ENCODE measurements at regions not wholly inside any gene's neighbourhood (a gene's known extent, or its start where the extent isn't known, plus 50 kb on each side); places are given as distances from the start of the nearest gene placed in this dataset.

DNA sequence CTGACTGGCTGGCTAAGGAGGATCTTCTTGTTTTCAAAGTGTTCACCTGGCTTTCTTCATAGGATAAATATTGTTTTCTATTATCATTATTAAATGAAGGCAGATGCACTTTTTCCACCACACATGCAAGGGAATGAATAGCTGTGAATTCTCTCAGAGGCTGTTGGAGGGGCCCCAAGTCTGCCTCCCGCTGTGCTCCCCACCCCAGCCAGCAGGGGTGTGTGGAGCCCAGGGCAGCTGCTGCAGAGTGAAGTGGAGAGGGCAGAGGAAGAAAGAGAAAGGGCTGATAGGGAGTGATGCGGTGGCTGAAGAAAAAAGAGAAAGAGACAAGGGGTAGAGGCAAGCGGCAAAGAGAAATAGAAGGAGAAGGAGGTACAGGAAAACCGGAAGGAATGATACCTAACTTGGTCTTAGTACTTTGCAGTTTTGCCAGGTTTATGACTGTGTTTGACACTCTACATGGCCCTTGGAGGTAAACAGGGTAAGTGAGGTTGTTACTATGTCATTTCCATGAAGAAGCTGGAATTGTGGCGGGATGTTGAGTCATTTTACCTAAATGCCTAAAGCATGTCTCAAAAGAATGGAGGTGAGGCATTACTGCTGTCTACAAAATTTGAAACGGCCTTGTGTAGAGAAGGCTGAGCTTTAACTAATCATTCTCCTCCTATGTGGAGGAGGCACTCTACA is 145.7 kb upstream of the B3GAT1 start:
- DNase-seq (ENCODE audit: low spot score) = no peak
- H3K9me3 Mint-ChIP-seq = no peaks in the 10 kb centered on the region

DNA sequence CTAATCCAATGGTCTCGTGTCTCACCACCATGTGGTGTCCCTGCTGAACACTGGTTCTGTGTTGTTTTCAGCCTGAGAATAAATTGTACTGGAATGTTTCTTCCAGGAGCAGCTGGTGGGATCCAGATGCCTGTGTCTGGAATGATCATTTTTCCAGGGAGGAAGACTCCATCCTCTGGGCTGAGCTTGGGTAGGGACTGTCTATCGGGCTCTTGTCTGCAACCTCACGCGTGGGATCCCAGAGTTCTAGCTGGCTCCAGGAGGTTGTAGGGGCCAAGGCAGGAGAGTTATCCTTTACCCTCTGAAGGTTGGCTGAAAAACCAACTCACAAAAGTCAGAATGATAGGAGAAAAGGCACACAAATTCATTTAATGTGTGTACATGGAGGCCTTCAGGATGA is 144.1 kb upstream of the B3GAT1 start:
- H3K27ac Mint-ChIP-seq = no peak overlapping the region
- intact Hi-C loops (cut with micrococcal nuclease) = no loop called here
- H3K4me3 Mint-ChIP-seq = no peak overlapping the region
- no peaks in the 10 kb centered on the region for H3K9me3 Mint-ChIP-seq
- H3K36me3 Mint-ChIP-seq (ENCODE audit: low read depth) = no peaks in the 10 kb centered on the region
- DNase-seq (ENCODE audit: low spot score) = no peak
- H3K4me1 Mint-ChIP-seq (ENCODE audit: low read depth) = no peaks in the 10 kb centered on the region
- peaks cover 9% of the 10 kb centered on the region for H3K27me3 Mint-ChIP-seq (ENCODE audit: insufficient read depth)

More for the DNA sequence above, 145.7 kb upstream of the B3GAT1 start:
- Mint-ChIP-seq H3K27ac (no peak overlapping the region), H3K4me1 (ENCODE audit: low read depth) (no peaks in the 10 kb centered on the region), H3K4me3 (no peak overlapping the region), H3K36me3 (ENCODE audit: low read depth) (no peaks in the 10 kb centered on the region), H3K27me3 (ENCODE audit: insufficient read depth) (peaks cover 6% of the 10 kb centered on the region)
- intact Hi-C loops (cut with micrococcal nuclease) = no loop called here

DNA sequence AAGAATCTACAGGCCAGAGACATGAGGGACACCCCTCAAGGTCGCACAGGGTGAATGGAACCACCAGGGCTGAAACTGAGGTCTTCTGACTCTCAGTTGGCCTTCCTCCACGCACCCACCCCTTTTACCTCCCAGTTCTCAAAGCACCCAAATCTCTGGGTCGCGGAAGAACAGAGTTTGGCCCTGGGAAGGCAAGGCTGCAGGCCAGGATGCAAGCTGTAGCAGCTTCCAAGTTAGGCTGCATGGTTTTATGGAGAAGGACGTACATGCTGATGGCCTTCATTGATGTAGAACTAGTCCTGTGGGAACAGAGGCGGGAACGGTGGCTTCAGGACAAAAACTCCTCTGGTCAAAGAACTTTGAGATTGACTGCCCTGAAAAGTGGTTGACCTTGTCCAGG is 143.5 kb upstream of the B3GAT1 start:
- Mint-ChIP-seq H3K27me3 (ENCODE audit: insufficient read depth) (peaks cover 12% of the 10 kb centered on the region), H3K9me3 (no peaks in the 10 kb centered on the region), H3K36me3 (ENCODE audit: low read depth) (no peaks in the 10 kb centered on the region), H3K4me1 (ENCODE audit: low read depth) (no peaks in the 10 kb centered on the region), H3K27ac (no peak overlapping the region), H3K4me3 (no peak overlapping the region)
- intact Hi-C loops (cut with micrococcal nuclease) = no loop called here
- DNase-seq (ENCODE audit: low spot score) = no peak

DNA sequence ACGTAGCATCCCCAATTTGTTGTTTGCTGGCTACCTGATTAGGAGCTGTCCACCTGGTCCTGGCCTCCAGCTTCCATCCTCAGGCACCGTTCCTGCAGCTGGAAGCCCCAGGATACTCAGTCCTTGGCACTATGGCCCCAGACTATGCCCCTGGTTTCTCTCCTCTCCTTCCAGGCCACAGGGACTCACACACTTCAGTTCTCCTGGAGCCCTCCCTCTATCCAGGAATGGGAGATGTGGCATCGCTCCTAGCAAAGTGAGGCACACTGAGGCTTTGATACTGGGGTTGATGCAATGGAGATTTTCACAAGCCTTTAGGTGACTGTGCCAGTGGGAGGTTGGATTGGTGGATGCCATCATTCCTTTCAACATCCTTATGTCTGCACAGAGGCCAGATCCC is 142.8 kb upstream of the B3GAT1 start:
- Mint-ChIP-seq H3K36me3 (ENCODE audit: low read depth) (no peaks in the 10 kb centered on the region), H3K4me1 (ENCODE audit: low read depth) (no peaks in the 10 kb centered on the region), H3K4me3 (no peak overlapping the region), H3K27me3 (ENCODE audit: insufficient read depth) (peaks cover 12% of the 10 kb centered on the region), H3K9me3 (no peaks in the 10 kb centered on the region), H3K27ac (no peak overlapping the region)
- no peak for DNase-seq (ENCODE audit: low spot score)
- intact Hi-C loops (cut with micrococcal nuclease) = no loop called here

DNA sequence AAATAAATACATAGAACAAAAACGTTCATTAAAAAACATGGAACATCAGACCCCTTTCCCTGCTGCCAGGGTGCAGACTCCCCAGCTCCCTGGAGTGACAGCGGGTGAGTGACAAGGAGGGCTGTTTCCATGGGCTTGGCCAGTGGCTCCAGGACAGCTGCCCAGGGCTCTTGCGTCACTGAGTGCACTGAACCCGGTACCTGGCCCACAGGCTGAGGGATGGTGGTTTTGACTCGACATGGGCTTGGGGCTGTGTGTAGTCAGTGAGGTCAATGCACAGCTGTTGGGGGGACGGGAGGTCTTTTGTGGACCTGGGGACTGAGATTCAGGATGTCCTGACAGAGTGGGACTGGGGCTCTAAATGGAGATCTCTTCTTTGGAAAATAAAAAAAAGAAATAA is 142.1 kb upstream of the B3GAT1 start:
- Mint-ChIP-seq H3K4me1 (ENCODE audit: low read depth) (no peaks in the 10 kb centered on the region), H3K27ac (no peak overlapping the region), H3K9me3 (no peaks in the 10 kb centered on the region), H3K4me3 (no peak overlapping the region), H3K36me3 (ENCODE audit: low read depth) (no peaks in the 10 kb centered on the region), H3K27me3 (ENCODE audit: insufficient read depth) (peaks cover 12% of the 10 kb centered on the region)
- intact Hi-C loops (cut with micrococcal nuclease) = no loop called here
- no peak for DNase-seq (ENCODE audit: low spot score)

DNA sequence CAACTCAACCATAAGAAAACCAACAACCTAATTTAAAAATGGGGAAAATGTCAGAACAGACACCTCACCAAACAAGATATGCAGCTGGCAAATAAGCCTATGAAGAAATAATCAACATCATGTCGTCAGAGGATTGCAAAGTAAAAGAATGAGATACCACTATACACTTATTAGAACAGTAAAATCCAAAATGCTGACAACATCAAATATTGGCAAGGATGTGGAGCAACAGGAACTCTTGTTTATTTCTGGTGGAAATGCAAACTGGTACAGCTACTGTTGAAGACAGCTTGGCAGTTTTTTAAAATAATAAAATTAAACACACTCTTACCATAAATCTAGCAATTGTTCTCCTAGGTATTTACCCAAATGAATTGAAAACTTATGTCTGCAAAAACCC is 140.7 kb upstream of the B3GAT1 start:
- Mint-ChIP-seq H3K9me3 (no peaks in the 10 kb centered on the region), H3K27ac (no peak overlapping the region), H3K4me3 (no peak overlapping the region), H3K27me3 (ENCODE audit: insufficient read depth) (peaks cover 16% of the 10 kb centered on the region), H3K4me1 (ENCODE audit: low read depth) (no peaks in the 10 kb centered on the region), H3K36me3 (ENCODE audit: low read depth) (no peaks in the 10 kb centered on the region)
- intact Hi-C loops (cut with micrococcal nuclease) = no loop called here
- no peak for DNase-seq (ENCODE audit: low spot score)

DNA sequence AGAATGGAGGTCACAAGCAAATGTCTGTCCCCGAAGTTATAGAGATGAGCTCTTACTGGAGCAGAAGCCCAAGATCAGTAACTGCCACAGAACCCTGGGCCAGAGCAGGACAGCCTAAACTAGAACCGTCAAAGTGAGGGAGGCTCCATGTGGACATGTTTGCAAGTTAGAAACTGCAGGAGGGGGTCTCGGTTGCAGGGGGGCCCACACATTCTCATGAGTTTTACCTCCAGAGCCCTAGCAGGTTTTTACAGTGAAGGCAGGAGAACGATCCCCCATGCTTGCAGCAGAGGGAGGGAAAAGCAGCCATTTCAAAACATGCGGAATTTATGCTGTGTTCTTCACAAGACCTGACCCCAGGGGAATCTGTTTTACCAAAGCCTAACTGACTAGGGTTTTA is 133.5 kb upstream of the B3GAT1 start:
- peaks cover 10% of the 10 kb centered on the region for H3K27me3 Mint-ChIP-seq (ENCODE audit: insufficient read depth)
- no peak overlapping the region for H3K27ac Mint-ChIP-seq
- no peak for DNase-seq (ENCODE audit: low spot score)
- no peak overlapping the region for H3K4me3 Mint-ChIP-seq
- intact Hi-C loops (cut with micrococcal nuclease) = no loop called here
- no peaks in the 10 kb centered on the region for H3K4me1 Mint-ChIP-seq (ENCODE audit: low read depth)
- H3K36me3 Mint-ChIP-seq (ENCODE audit: low read depth) = no peaks in the 10 kb centered on the region
- H3K9me3 Mint-ChIP-seq = no peaks in the 10 kb centered on the region

DNA sequence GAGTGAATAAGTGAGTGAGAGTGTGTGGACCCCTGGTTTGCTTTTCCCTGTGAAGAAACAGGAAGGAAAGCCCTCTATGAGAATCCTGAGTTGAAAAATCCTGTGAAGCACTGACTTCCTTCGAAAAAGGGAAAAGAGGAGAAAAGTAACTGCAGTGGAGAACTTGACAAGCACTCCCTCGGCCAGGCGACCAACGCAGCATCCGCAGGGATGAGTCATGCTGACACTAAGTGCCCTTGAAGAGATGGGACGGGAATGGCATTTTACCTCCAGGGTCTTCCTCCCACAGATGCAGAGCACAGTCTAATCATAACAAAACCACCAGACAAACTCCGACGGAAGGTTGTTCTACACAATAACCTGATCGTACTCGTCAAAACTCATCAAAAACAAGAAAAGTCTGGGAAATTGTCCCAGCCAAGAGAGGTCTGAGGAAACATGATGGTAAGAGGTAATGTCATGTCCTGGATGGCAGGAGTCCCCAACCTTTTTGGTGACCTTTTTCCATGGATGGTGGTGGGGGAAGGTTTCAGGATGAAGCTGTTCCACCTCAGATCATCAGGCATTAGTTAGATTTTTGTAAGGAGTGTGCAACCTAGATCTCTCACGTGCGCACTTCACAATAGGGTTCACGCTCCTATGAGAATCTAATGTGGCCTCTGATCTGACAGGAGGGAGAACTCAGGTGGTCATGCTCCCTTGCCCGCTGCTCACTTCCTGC is 132.2 kb upstream of the B3GAT1 start:
- no peak for DNase-seq (ENCODE audit: low spot score)
- Mint-ChIP-seq H3K4me1 (ENCODE audit: low read depth) (no peaks in the 10 kb centered on the region), H3K27me3 (ENCODE audit: insufficient read depth) (peaks cover 10% of the 10 kb centered on the region), H3K9me3 (no peaks in the 10 kb centered on the region), H3K36me3 (ENCODE audit: low read depth) (no peaks in the 10 kb centered on the region), H3K4me3 (no peak overlapping the region), H3K27ac (no peak overlapping the region)
- intact Hi-C loops (cut with micrococcal nuclease) = no loop called here

DNA sequence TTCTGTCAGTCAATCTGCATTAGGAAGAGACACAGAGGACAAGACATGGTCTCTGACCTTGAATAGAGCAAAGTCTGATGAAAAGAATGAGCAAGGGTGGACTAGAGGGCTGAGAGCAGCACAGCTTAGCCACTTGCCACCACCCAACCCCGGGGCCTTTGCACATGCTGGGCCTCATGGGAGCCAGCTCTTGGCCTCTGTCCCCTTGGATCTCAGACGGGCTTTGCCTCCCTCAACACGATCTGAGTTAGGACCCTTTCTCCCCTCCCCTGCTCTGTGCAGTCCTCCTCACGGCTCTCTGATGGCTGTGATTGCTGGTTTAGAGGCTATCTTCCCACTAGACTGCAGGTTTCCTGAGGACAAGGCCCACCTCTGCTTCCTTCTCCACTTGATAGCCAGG is 131.6 kb upstream of the B3GAT1 start:
- no peak overlapping the region for H3K27ac Mint-ChIP-seq
- no peaks in the 10 kb centered on the region for H3K36me3 Mint-ChIP-seq (ENCODE audit: low read depth)
- no peak overlapping the region for H3K4me3 Mint-ChIP-seq
- intact Hi-C loops (cut with micrococcal nuclease) = no loop called here
- no peaks in the 10 kb centered on the region for H3K9me3 Mint-ChIP-seq
- H3K4me1 Mint-ChIP-seq (ENCODE audit: low read depth) = no peaks in the 10 kb centered on the region
- peaks cover 10% of the 10 kb centered on the region for H3K27me3 Mint-ChIP-seq (ENCODE audit: insufficient read depth)
- no peak for DNase-seq (ENCODE audit: low spot score)

DNA sequence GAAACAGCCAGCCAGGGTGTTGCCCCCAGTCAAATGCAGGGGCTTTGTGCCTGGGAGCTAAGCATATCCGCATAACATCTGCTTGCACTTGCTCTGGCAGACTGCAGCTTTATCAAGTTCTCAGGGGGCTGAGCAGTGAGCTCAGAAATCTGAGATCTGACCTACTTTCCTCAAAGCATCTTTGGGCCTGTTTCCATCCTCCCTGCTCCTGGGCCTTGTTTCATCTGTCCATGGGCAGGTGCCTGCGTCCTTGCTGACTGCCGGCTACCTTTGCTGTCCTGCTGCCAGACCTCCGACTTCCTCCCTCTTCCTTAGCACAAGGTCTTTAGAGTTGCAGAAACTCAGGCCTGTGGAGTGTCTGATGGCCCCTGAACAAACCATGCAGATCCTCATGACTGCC is 131.2 kb upstream of the B3GAT1 start:
- H3K27me3 Mint-ChIP-seq (ENCODE audit: insufficient read depth) = peaks cover 10% of the 10 kb centered on the region
- no peak for DNase-seq (ENCODE audit: low spot score)
- H3K4me3 Mint-ChIP-seq = no peak overlapping the region
- intact Hi-C loops (cut with micrococcal nuclease) = no loop called here
- H3K4me1 Mint-ChIP-seq (ENCODE audit: low read depth) = no peaks in the 10 kb centered on the region
- H3K36me3 Mint-ChIP-seq (ENCODE audit: low read depth) = no peaks in the 10 kb centered on the region
- H3K9me3 Mint-ChIP-seq = no peaks in the 10 kb centered on the region
- no peak overlapping the region for H3K27ac Mint-ChIP-seq

DNA sequence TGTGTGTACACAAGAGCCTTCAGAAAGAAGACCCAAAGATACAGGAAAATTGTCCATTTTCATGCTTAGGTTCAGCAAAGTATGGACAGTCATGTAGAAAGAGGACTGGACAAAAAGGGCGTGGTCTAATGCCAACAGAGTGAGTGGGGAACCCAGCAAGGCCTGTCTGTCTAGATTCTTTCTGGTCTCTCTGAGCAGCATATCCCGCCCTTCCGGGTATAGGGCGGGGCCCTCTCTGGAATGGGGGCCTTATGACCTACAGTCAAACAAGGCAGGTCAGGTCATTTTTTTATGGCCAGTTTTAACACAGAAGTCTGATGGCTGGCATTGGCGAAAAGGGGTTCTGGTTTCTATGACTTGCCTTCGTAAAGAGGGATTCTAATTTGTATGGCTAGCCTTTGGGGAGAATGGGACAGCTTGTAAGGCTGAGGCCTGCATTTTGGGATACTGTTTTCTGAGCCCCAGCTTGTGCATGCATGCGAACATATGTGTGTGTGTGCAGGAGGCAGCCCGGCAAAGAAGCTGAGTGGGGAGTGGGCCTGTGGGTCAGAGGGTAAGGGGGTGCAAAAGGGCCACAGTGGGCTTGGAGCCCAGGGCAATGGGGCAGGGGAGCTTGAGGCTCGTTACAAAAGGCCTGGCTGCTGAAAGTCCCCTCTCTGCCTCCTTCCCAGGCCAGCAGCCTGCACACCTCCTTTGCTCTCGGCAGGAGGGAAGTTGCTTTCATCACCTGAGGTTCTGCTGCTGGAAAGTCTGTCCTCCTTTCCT is 130.5 kb upstream of the B3GAT1 start:
- intact Hi-C loops (cut with micrococcal nuclease) = no loop called here
- no peak overlapping the region for H3K4me3 Mint-ChIP-seq
- H3K4me1 Mint-ChIP-seq (ENCODE audit: low read depth) = no peaks in the 10 kb centered on the region
- H3K36me3 Mint-ChIP-seq (ENCODE audit: low read depth) = no peaks in the 10 kb centered on the region
- no peaks in the 10 kb centered on the region for H3K9me3 Mint-ChIP-seq
- DNase-seq (ENCODE audit: low spot score) = no peak
- no peak overlapping the region for H3K27ac Mint-ChIP-seq
- peaks cover 7% of the 10 kb centered on the region for H3K27me3 Mint-ChIP-seq (ENCODE audit: insufficient read depth)

DNA sequence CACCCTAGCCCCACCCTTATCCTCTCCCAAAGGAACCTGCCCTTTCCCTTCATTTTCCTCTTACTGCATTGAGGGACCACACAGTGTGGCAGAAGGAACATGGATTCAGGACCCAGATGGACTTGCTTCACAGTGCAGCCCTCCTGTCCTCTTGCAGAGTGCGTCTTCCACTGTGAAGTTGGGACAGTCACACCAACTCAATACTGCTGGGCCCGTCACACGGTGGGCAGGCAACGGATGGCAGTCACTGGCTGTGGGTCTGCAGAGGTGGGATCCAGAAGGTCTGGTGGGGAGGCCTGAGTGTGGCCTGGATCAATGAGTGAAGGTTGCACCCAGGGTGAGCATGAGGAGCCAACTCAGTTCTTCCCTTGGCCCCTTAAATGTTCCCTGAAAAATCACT is 129.9 kb upstream of the B3GAT1 start:
- intact Hi-C loops (cut with micrococcal nuclease) = no loop called here
- Mint-ChIP-seq H3K4me1 (ENCODE audit: low read depth) (no peaks in the 10 kb centered on the region), H3K4me3 (no peak overlapping the region), H3K9me3 (no peaks in the 10 kb centered on the region), H3K27me3 (ENCODE audit: insufficient read depth) (peaks cover 11% of the 10 kb centered on the region), H3K36me3 (ENCODE audit: low read depth) (no peaks in the 10 kb centered on the region), H3K27ac (no peak overlapping the region)
- no peak for DNase-seq (ENCODE audit: low spot score)

DNA sequence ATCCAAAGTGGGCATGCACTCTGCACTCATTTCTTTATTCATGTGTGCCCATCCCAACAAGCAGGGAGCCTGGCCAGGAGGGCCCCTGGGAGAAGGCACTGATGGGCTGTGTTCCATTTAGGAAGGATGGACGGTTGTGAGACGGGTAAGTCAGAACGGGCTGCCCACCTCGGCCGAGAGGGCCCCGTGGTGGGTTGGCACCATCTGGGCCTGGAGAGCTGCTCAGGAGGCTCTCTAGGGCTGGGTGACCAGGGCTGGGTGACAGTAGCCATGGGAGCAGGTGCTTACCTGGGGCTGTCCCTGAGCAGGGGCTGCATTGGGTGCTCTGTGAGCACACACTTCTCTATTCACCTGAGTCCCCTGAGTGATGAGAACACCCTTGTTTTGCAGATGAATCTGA is 129.3 kb upstream of the B3GAT1 start:
- no peak overlapping the region for H3K4me3 Mint-ChIP-seq
- H3K4me1 Mint-ChIP-seq (ENCODE audit: low read depth) = no peaks in the 10 kb centered on the region
- intact Hi-C loops (cut with micrococcal nuclease) = no loop called here
- no peaks in the 10 kb centered on the region for H3K9me3 Mint-ChIP-seq
- H3K27ac Mint-ChIP-seq = no peak overlapping the region
- peaks cover 11% of the 10 kb centered on the region for H3K27me3 Mint-ChIP-seq (ENCODE audit: insufficient read depth)
- no peak for DNase-seq (ENCODE audit: low spot score)
- no peaks in the 10 kb centered on the region for H3K36me3 Mint-ChIP-seq (ENCODE audit: low read depth)
